ENCODE measurements at regions not wholly inside any gene's neighbourhood (a gene's known extent, or its start where the extent isn't known, plus 50 kb on each side); places are given as distances from the start of the nearest gene placed in this dataset.
A peak's percentile ranks its signal among the peaks of the same experiment; 100 is the strongest.

DNA sequence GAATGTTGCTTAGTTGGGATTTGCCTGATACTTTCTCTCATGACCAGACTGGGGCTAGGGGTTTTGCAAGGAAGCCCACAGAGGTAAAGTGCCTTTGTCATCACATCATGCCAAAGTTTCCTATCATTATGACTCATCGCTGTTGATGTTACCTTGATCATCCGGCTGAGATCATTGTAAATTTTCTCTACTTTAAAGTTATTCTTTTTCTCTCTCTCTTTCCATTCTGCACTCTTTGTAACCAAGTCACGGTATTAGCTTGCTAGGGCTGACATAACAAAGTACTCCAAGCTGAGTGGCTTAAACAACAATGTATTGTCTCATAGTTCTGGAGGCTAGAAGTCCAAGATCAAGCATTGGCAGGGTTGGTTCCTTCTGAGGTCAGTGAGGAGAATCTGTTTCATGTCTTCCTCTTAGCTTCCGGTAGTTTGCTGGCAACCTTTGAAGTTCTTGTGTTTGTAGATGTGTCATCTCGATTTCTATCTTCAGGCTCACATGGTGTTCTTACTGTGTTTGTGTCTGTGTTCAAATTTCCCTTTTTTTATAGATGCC, 113.0 kb downstream of the DTHD1 start:
- intact Hi-C loops (cut with DNase I): no loop called here
- DNase-seq: no peak

DNA sequence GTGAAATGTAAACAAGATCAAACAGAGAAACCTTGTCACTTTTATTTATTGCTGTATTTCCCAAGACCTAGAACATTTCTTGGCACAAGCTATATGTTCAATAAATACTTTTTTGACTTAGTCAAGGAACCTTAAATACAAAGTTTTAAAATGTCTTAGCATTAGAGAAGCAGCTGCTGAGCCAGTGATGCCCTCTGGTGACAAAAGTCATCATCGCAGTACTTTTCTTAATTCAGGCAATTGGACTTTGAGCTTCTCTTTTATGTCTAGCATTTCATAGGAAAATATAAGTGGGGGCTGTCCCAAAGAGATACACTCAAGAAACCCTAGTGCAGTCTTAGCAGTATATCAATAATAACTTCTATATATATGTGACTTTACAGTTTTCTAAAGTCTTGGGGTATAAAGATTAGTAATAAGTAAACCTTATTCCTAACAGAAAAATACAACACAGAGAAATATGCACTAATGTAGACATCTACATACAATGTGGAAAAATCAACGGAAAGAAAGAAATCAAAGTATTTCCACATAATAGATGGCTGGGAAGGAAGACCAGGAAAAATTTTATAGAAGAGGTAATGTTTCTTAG, 118.4 kb downstream of the DTHD1 start:
- peak in 41 of 42 donors; percentile 2 to 88 (median 59) for DNase-seq
- intact Hi-C loops (cut with DNase I): loop anchor here (5.0 kb wide), 1 partner anchor 48 kb away; no protein-coding TSS in a partner anchor

DNA sequence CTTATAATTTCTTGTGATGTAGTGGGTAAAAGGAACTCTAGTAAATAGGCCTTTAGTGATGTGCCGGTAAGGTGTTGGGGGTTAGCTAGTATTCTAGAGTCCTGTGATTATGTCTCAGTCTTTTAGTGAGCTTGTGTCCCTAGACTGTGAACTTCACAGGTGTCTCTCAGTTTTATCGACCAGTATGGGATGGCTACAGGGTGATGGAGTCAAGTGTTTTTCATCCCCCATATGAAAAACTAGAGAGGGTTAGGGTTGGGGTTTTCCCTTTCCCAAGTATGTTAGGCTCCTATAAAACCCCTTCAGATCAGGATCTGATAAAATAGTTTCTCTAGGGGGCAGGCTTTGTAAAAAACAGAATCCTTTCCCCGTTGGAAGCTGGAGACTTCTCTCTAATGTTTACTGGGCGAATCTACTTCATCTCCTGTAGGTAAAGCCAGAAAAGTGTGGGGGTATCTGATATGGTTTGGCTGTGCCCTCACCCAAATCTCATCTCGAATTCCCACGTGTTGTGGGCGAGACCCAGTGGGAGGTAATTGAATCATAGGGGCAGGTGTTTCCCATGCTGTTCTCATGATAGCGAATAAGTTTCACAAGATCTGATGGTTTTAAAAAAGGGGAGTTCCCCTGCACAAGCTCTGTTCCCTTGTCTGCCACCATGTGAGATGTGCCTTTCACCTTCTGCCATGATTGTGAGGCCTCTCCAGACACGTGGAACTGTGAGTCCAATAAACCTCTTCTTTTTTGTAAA, 120.8 kb downstream of the DTHD1 start:
- DNase-seq: no peak

DNA sequence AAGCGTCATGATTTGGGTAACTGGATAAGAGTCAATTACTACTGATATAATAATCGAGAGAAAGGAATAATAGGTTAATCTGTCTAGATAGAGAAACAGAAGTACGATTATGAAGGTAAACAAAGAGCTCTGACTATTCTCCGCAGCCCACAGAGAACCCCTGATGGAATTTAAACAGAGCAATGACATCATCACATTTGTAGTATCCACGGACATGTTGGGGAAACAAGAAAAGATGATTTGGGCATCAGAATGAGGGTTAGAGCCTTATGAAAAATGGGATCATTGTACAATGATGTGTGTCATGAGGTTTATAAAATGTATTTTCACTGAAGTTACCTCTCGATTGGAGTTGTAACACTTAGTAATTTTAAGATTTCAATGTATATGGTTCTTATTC, 129.9 kb downstream of the DTHD1 start:
- intact Hi-C loops (cut with DNase I): loop anchor here (10.0 kb wide), 1 partner anchor 973 kb away; no protein-coding TSS in a partner anchor
- DNase-seq: no peak

More for the DNA sequence above, 120.8 kb downstream of the DTHD1 start:
- intact Hi-C loops (cut with DNase I): no loop called here

DNA sequence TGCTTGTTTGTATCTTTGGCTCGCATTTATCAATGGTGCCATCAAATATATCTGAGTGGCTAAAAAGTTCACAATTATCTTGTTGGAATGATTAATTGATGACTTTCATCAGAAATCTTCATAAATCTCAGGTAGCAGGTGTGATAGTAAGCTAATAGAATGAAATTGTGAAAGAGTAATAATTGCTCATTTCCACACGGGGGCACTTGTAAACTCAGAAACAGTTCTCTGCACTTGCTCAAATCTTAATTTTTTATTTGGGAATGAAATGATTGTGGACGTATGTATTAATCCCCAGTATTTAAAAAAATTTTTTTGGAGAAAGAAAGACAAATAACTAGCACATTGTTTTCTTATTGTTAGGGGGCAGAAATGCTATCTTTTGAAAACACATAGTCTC, 132.8 kb downstream of the DTHD1 start:
- no peak for DNase-seq
- intact Hi-C loops (cut with DNase I): loop anchor here (10.0 kb wide), 1 partner anchor 971 kb away; no protein-coding TSS in a partner anchor

DNA sequence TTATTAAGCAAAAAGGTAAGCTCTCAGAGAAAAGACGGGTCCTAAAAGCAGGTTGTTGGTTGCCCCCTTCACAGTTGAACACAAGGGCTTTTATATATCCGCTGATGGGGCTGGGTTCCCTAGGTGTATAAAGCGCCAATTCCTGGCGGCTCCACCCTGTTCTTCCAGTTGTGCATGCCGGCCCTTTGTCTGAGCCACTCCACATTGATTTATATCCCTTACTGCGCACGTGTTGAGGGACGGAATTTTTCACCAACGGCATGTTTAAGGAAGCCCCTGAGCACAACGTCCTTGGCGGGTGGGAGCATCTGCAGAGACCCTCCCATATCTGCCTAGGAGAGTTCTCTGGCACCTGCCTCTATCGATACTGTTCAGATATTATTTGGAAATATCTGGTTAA, 135.7 kb downstream of the DTHD1 start:
- intact Hi-C loops (cut with DNase I): loop anchor here (10.0 kb wide), 1 partner anchor 968 kb away; no protein-coding TSS in a partner anchor
- no peak for DNase-seq

DNA sequence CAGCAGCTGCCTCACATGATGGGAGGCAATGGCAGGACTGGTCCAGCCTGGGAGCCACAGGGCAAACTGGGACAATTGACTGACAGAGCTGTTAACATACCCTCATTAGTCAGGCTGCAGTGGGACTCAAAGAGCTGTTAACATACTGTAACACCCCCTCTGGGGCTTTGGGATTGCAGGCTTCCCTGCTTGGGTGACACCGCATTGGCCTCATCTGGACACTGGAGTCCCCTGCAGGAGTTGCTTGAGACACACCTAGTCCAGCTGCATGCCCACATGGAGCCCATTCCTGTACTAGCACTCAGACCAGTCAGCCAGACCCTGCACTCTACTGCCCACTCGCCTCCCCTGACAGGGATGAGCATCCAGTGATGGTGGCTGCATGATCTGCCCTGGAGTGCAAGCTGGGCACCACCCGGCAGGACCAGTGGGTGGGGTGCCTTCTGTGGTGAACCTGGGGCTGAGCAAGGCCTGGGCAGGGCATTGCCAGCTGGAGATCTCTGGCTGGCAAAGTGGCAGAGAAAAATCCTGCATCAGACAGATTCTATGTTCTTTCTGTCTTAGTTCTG, 138.8 kb downstream of the DTHD1 start:
- intact Hi-C loops (cut with DNase I): no loop called here
- DNase-seq: no peak

DNA sequence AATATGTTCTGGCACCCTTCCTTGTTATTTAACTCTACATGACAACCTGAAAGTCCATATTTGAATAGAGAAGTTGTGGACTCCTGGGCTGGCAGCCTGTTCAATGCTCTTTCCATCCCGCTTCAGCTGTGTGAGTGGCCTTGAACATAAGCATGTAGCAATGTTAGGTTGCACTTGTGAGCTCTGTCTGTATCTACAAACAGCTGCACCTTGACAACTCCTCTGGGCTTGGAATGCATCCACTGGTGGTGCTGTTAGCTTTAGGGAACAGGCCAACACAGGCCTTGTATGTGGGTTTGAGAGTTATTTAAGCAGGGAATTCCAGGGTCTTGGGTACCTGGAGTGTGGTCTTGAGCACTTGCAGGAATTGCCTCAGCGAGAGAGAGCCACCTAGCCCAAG, 141.2 kb downstream of the DTHD1 start:
- intact Hi-C loops (cut with DNase I): no loop called here
- DNase-seq: no peak

DNA sequence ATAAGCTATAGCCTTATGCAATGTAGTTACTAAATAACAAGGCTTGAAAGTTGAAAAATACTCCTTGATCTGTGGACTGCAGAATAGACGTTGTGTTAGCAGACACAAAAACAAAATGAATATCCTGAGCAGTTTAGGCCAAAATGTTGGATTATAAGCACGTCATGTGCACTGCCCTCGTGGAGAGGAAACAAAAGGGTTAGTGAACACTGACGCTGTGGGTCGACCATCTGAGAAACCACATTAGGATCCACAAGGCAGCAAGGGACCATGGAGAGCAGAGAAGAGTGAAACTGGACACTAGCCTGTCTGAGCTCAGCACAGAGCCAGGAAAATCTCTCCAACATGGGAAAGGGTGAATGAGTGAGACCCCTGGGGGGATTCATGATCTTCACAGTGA, 145.3 kb downstream of the DTHD1 start:
- intact Hi-C loops (cut with DNase I): no loop called here
- no peak for DNase-seq

DNA sequence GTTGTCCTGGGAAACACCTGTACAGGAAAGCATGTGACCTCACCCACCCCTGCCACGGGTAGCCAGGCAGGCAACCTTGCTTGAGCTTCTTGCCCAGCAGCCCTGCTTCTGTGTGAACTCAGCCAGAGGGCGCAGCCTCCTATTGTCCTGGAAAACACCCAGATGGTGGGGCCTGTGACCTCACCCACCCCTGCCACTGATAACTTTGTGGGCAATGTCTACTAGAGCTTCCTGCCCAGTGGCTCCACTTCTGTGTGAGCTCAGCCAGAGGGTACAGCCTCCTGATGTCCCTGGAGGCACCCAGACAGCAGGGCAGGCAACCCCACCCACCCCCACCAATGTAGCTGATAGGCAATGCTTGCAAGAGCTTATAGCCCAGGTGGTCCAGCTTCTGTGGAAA, 146.3 kb downstream of the DTHD1 start:
- intact Hi-C loops (cut with DNase I): no loop called here
- no peak for DNase-seq

DNA sequence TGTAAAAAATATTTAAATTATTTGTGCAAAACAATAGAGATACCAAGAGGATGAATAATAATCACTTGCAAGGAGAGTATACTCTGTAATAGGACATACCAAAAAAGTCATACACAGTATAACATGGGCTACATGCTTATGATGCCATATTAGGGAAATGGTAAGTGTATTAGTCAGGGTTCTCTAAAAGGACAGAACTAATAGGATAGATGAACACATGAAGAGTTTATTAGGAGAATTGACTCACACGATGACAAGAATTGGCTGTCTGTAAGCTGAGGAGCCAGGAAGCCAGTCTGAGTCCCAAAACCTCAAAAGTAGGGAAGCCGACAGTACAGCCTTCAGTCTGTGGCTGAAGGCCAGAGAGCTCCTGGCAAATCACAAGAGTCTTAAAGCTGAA, 151.2 kb downstream of the DTHD1 start:
- intact Hi-C loops (cut with DNase I): no loop called here
- no peak for DNase-seq

DNA sequence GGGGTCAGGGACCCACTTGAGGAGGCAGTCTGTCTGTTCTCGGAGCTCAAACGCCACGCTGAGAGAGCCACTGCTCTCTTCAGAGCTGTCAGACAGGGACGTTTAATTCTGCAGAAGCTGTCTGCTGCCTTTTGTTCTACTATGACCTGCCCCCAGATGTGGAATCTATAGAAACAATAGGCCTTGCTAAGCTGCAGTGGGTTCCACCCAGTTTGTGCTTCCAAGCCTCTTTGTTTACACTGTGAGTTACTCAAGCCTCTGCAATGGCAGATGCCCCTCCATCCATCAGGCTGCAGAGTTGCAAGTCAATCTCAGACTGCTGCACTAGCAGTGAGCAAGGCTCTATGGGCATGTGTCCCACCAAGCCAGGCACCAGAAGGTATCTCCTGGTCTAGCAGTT, 158.1 kb downstream of the DTHD1 start:
- DNase-seq: no peak
- intact Hi-C loops (cut with DNase I): no loop called here

DNA sequence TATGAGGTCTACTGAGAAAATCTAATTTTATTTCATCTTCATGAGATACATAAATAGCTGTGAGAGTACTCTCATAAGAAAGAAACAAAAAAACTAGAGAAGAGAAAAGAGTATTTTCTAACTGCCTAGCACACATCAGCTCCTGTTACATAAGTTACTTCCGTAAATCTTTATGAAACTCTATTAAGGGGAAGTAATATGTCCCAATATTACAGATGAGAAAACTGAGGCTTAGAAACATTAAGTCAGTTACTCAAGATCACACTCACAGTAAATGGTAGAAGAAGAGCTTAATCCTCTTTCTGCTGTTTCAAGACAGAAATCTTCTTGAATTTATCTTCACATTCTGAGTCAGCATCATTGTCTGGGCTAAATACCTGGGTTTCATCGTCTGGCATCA, 164.1 kb downstream of the DTHD1 start:
- intact Hi-C loops (cut with DNase I): no loop called here
- DNase-seq: no peak

DNA sequence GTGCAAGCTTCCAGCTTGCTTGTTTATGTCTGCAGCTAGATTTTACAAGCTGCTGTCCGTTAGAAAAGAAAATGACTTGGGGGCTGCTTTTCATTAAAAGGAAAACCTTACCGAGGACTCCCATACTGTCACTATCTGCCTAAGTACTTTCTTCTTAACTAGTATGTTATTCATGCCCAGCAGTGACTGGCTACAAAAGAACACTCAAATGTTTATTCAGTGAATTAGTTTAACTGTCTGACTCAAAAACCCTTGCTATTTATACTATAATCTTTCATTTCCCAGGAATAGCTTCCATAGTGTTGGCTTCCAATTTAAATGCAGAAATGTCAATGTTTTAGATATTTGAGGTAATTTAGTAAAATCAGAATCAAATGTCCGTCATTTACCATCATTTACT, 164.9 kb downstream of the DTHD1 start:
- intact Hi-C loops (cut with DNase I): no loop called here
- no peak for DNase-seq

DNA sequence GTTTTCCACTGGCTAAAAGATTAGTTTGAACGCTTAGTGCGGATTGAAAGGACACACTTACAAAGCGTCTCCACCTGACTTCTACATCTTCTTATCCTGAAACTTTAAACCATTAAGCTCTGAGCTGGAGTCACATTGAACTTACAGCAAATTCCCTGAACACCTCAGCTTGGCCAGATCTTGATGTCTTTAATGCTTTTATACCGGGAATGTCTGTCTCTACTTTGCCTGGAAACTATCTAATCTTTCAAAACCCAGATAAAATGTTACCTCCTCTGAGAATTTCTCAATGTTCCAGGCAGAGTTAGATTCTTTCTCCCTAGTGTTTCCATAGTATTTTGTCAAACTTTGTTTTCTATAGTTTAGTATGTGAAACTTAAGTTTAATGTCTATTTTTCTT, 179.9 kb downstream of the DTHD1 start:
- intact Hi-C loops (cut with DNase I): no loop called here
- DNase-seq: no peak

DNA sequence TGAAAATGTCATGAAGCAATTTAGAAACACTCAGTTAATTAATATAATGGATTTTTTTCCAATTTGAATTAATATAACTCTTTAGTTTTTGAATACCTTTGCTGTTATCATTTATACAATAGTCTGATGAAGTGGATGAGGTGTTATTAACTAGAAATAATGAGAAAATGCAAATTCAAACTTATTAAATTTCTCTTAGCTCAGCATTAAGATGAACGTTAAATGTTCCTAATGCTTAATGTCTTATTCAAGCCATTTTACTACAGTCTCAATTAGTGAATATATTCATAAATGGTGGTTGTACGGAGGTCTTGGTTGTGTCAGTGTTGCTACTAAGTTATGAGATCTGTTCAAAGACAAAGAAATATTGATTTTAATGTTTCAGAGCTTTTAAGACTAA, 186.3 kb downstream of the DTHD1 start:
- intact Hi-C loops (cut with DNase I): no loop called here
- no peak for DNase-seq

DNA sequence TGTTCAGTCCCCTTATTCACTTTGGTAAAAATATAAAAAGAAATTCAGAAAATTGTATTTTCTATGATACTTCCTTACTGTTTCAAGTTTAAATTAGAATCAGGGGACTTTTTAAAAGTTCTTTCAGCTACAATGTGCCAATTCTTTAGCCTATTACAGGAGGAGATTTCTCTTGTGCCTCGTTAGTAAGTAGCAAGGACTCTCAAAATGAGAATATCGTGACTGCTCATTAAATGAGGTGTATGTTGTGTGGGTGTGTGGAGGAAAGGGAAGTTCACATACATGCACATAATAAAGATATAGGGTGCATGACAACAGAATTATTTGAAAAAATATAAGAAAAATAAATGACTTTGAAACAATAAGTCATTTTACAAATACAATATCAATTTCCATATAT, 190.5 kb downstream of the DTHD1 start:
- no peak for DNase-seq

DNA sequence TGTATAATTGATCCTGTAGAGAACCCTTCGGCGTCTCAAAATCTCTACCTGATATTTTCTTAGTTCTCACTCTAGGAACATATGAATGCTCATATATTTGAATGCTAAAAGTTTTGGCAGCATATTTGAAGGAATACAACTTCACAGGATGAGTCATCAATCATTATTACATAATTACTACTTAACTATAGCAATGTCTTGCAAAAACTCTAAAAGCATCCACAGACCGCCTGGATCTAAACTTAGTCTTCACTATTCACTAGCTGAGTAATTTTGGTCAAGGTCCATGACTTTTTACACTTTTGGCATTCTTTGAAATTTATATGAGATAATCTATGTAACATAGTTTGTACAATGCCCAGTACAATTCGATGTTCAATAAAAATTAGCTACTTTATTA, 194.7 kb downstream of the DTHD1 start:
- intact Hi-C loops (cut with DNase I): no loop called here
- DNase-seq: no peak

More for the DNA sequence above, 190.5 kb downstream of the DTHD1 start:
- intact Hi-C loops (cut with DNase I): no loop called here

DNA sequence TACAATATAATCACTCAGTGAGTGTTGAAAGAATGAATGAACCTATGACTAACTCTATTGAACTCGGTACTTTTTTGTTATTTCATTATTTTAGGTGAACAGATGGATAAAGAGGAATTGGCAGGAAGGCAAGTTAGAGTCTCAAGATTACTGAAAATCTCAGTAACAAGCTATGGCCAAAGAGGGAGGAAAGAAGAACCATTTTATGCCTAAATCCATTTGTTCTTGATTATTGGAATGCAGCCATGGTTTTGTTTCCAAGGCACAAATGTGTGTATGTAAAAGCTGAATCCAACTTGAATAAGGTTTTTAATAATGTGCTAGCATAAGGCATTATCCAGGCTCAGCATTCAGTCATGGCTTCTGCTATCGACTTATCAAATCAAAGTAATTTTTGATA, 196.4 kb downstream of the DTHD1 start:
- DNase-seq: no peak
- intact Hi-C loops (cut with DNase I): no loop called here

DNA sequence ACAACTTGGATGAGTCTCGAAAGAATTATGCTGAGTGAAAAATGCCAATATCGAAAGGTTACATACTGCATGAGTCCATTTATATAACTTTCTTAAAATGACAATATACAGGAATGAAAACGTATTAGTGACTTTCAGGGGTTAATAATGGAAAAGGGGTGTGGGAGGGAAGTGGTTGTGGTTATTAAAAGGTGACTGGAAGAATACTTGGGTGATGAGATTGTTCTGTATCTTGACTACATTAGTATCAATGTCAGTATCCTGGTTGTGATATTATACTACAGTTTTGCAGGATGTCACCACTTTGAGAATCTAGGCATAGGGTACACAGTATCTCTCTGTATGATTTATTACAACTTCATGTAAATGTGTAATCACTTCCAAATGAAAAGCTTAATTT, 204.5 kb downstream of the DTHD1 start:
- intact Hi-C loops (cut with DNase I): no loop called here
- DNase-seq: no peak

All from head of caudate nucleus (tissue), 42 donors.